HEK293T (cell line): ENCODE measurements at regions not wholly inside any gene's neighbourhood (a gene's known extent, or its start where the extent isn't known, plus 50 kb on each side); places are given as distances from the start of the nearest gene placed in this dataset.

ENCODE experiments used
- BHLHE40 ChIP-seq: fragments of 450-650 bp; IDR thresholded peaks from 2 replicates; pipeline ENCODE4 v1.6.1; 2016; ENCODE audit warnings: mild to moderate bottlenecking, moderate library complexity, borderline replicate concordance
- CTBP1 ChIP-seq: fragments of 450-650 bp; IDR thresholded peaks from 2 replicates; pipeline ENCODE4 v1.6.1; 2016; ENCODE audit warnings: borderline replicate concordance
- ELF4 ChIP-seq: fragments of 450-650 bp; IDR thresholded peaks from 2 replicates; pipeline ENCODE4 v1.6.1; 2017; ENCODE audit warnings: antibody characterized with exemption
- FOXA1 ChIP-seq: fragments of 450-650 bp; IDR thresholded peaks from 2 replicates; pipeline ENCODE4 v1.6.1; 2016; ENCODE audit warnings: mild to moderate bottlenecking
- FOXK2 ChIP-seq: fragments of 450-650 bp; IDR thresholded peaks from 2 replicates; pipeline ENCODE4 v1.6.1; 2016; ENCODE audit warnings: mild to moderate bottlenecking
- FOXM1 ChIP-seq: fragments of 450-650 bp; IDR thresholded peaks from 2 replicates; pipeline ENCODE4 v1.6.1; 2017; ENCODE audit warnings: mild to moderate bottlenecking, borderline replicate concordance
- HDGF ChIP-seq: fragments of 450-650 bp; IDR thresholded peaks from 2 replicates; pipeline ENCODE4 v1.6.1; 2017; ENCODE audit warnings: antibody characterized with exemption, borderline replicate concordance
- L3MBTL2 ChIP-seq: fragments of 450-650 bp; conservative IDR thresholded peaks from 2 replicates; pipeline ENCODE4 v1.6.1; 2016; ENCODE audit warnings: mild to moderate bottlenecking
- LEF1 ChIP-seq: fragments of 450-650 bp; IDR thresholded peaks from 2 replicates; pipeline ENCODE4 v1.6.1; 2017; ENCODE audit warnings: mild to moderate bottlenecking, borderline replicate concordance
- NFRKB ChIP-seq: fragments of 450-650 bp; IDR thresholded peaks from 2 replicates; pipeline ENCODE4 v1.6.1; 2016; ENCODE audit warnings: mild to moderate bottlenecking, moderate library complexity
- SP1 ChIP-seq: fragments of 450-650 bp; IDR thresholded peaks from 2 replicates; pipeline ENCODE4 v1.6.1; 2017
- SUZ12 ChIP-seq: fragments of 450-650 bp; IDR thresholded peaks from 2 replicates; pipeline ENCODE4 v1.6.1; 2016; ENCODE audit warnings: mild to moderate bottlenecking
- TARDBP ChIP-seq: fragments of 450-650 bp; IDR thresholded peaks from 2 replicates; pipeline ENCODE4 v1.6.1; 2016
- TF ChIP-seq, protein P1 (sequence below): fragments of 450-650 bp; IDR thresholded peaks from 2 replicates; pipeline ENCODE4 v1.6.1; 2016

DNA sequence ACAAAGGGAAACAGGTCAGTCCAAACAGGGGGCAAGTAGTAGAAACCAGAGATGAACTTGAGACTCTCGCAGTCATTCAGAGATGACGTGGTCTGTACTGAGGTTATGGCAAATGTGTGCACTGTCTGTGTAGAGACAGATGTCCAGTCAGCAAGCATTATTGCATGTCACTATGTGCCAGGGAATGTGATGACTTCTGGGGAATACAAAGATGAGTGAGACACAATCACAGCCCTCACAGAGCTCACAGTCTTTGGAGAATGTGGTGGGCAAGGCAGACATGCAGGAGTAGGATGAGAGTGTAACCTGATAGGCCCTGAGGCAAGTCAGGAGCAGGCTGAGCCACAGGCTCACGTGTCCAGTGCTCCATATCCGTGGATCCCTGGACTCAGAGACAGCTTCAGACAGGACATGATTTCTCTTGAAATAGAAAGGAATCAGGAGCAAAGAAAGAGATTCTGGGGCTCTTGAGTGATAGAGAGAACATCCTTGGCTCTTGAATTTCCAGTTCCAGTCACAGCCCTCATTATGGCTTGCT lies 550.7 kb downstream of the ETS1 start:
- TF ChIP-seq FOXM1 (no peak), BHLHE40 (no peak), SUZ12 (no peak), FOXK2 (no peak), CTBP1 (no peak), NFRKB (no peak), L3MBTL2 (no peak), FOXA1 (no peak), ELF4 (no peak), SP1 (no peak), LEF1 (no peak), TARDBP (no peak), HDGF (no peak)
- TF ChIP-seq, protein P1, sequence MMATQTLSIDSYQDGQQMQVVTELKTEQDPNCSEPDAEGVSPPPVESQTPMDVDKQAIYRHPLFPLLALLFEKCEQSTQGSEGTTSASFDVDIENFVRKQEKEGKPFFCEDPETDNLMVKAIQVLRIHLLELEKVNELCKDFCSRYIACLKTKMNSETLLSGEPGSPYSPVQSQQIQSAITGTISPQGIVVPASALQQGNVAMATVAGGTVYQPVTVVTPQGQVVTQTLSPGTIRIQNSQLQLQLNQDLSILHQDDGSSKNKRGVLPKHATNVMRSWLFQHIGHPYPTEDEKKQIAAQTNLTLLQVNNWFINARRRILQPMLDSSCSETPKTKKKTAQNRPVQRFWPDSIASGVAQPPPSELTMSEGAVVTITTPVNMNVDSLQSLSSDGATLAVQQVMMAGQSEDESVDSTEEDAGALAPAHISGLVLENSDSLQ: no peak
